ENCODE measurements at regions not wholly inside any gene's neighbourhood (a gene's known extent, or its start where the extent isn't known, plus 50 kb on each side); places are given as distances from the start of the nearest gene placed in this dataset.

DNA sequence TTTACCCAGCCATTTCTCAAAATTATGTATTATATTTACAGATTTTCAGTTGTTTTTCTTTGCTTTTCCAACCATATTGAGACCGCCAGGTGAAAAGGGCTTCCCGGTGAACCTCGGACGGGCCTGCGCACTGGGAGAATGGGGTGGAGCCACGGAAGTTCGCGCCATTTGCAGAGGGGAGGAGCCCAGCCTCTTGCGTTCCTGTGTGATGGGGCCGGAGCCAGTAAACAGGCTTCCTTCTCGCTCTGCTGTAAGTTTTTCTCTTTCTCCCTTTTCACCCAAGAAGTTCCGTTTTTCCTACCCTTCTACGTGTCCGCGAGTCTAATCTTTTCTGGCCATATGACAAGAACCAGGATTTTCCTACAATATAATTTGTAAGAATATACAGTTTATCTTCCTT is 1108.8 kb upstream of the SEL1L start:
- TF ChIP-seq CTCF (IDR thresholded peaks at IDR 0.05) (no peak), POLR2A (IDR thresholded peaks at IDR 0.05) (no peak)

Measured in ovary (tissue), 3 donors.